ACC112 (cell line): ENCODE measurements at regions not wholly inside any gene's neighbourhood (a gene's known extent, or its start where the extent isn't known, plus 50 kb on each side); places are given as distances from the start of the nearest gene placed in this dataset.
A peak's percentile ranks its signal among the peaks of the same experiment; 100 is the strongest.

ENCODE experiments used
- H2AFZ ChIP-seq: fragments of 200-600 bp; sonication (generic); one replicate; pipeline ENCODE4 v1.6.0; 2017; ENCODE audit warnings: antibody characterized with exemption, low read length; ENCODE audit not compliant: unreplicated experiment
- H3K27ac ChIP-seq: fragments of 200-600 bp; sonication (generic); 2 replicates; pipeline ENCODE4 v1.5.1; 2014; ENCODE audit warnings: low read depth, mild to moderate bottlenecking, antibody characterized with exemption, low read length, moderate library complexity
- H3K27me3 ChIP-seq: fragments of 200-600 bp; sonication (generic); 2 replicates; pipeline ENCODE4 v1.6.1; 2014; ENCODE audit warnings: mild to moderate bottlenecking, antibody characterized with exemption, low read length, moderate library complexity, mixed read lengths; ENCODE audit not compliant: insufficient read depth
- H3K36me3 ChIP-seq: fragments of 200-600 bp; sonication (generic); 2 replicates; pipeline ENCODE4 v1.6.1; 2016; ENCODE audit warnings: mild to moderate bottlenecking, antibody characterized with exemption, low read length, moderate library complexity, mixed read lengths; ENCODE audit not compliant: insufficient read depth
- H3K4me1 ChIP-seq: fragments of 200-600 bp; sonication (generic); one replicate; pipeline ENCODE4 v1.6.1; 2016; ENCODE audit warnings: low read length, mixed read lengths; ENCODE audit not compliant: insufficient read depth, unreplicated experiment, control insufficient read depth
- H3K4me3 ChIP-seq: fragments of 200-600 bp; sonication (generic); 2 replicates; pipeline ENCODE4 v1.5.1; 2014; ENCODE audit warnings: mild to moderate bottlenecking, low read depth, low read length
- H3K79me2 ChIP-seq: fragments of 200-600 bp; sonication (generic); one replicate; pipeline ENCODE4 v1.6.0; 2016; ENCODE audit warnings: low read length; ENCODE audit not compliant: control insufficient read depth, unreplicated experiment, insufficient read depth

DNA sequence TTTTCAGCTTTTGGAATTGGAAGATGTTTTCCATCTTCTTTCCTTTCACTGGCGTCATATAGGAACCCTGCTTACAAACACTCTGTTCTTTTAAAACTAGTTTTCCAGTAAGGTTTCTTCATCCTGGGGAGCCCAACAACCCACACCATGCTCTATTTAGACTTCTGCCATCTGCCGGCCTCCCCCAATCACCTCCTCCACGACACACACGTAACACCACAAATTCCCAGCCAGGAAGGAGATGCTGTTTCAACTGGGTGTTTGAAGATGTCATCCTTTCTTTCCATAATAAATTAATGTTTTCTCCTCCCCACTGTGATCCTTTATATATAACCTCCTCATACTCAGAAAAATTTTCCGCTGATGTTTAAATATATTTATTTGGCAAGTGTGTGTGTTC lies 231.4 kb upstream of the DDHD1 start:
- Histone ChIP-seq H3K27me3 (no peaks in the 10 kb centered on the region), H3K79me2 (no peaks in the 10 kb centered on the region), H3K36me3 (no peaks in the 10 kb centered on the region), H2AFZ (no peak overlapping the region), H3K27ac (no peak overlapping the region), H3K4me1 (peaks cover 20% of the 10 kb centered on the region), H3K4me3 (no peak overlapping the region)

DNA sequence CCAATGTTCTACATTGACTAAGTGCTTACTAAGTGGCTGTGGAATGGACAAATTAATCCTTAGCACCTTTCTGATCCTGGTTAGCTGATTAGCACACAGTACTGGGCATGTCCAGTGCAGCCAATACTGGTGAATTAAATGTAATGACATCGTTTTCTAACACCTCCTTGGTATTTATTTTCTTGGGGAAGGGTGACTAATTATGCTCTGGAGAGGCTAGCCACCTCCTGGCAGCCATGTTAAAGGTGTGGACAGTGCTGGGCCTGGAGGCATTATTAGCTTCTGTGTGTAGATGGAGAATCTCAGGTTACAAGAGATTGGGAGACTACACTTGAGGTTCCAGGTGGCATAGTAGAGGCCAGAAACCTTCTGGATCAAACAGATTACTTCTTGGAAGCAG lies 230.9 kb upstream of the DDHD1 start:
- Histone ChIP-seq H3K79me2 (no peaks in the 10 kb centered on the region), H2AFZ (no peak overlapping the region), H3K36me3 (no peaks in the 10 kb centered on the region), H3K4me1 (peaks cover 16% of the 10 kb centered on the region), H3K27me3 (no peaks in the 10 kb centered on the region), H3K4me3 (no peak overlapping the region), H3K27ac (no peak overlapping the region)

DNA sequence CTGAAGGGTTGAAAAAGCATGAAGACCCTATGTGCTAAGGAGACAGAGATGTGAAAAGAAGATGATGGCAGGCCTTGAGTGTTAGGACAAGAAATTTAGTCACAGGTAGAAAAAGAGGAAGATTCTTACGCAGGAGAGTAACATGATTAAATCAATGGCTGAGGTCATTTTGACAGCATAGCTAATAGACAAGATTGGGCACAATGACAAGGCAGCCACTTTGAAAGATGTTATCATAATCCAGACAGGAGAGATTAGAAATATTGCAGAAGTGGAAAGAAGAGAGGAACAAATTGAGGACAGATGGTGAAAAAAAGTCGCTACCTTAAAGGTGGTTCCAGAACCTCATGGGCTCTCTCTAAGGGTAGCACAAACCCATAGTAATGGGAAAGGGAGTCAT lies 228.8 kb upstream of the DDHD1 start:
- Histone ChIP-seq H3K27ac (no peak overlapping the region), H3K4me1 (peaks cover 13% of the 10 kb centered on the region), H3K4me3 (no peak overlapping the region), H3K36me3 (no peaks in the 10 kb centered on the region), H3K79me2 (no peaks in the 10 kb centered on the region), H3K27me3 (no peaks in the 10 kb centered on the region), H2AFZ (no peak overlapping the region)

DNA sequence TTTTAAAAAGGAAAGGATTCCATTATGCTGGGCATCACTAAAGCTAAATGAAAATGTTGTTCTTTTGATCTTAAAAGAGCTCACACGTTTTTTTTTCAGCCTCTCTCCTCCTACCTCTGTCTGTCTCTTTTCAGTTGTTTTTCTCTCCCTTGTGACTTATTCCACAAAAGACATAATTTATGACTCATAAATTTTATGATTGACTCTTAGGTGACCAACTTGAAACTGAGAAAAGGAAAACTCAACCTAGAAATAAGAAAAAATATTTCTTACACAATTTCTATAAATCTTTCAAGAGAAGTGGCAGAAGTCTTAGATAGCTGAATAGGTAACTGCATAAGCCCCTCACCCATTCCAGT lies 227.7 kb upstream of the DDHD1 start:
- Histone ChIP-seq H3K4me1 (peaks cover 13% of the 10 kb centered on the region), H2AFZ (no peak overlapping the region), H3K36me3 (no peaks in the 10 kb centered on the region), H3K27ac (no peak overlapping the region), H3K4me3 (no peak overlapping the region), H3K27me3 (no peaks in the 10 kb centered on the region), H3K79me2 (no peaks in the 10 kb centered on the region)

DNA sequence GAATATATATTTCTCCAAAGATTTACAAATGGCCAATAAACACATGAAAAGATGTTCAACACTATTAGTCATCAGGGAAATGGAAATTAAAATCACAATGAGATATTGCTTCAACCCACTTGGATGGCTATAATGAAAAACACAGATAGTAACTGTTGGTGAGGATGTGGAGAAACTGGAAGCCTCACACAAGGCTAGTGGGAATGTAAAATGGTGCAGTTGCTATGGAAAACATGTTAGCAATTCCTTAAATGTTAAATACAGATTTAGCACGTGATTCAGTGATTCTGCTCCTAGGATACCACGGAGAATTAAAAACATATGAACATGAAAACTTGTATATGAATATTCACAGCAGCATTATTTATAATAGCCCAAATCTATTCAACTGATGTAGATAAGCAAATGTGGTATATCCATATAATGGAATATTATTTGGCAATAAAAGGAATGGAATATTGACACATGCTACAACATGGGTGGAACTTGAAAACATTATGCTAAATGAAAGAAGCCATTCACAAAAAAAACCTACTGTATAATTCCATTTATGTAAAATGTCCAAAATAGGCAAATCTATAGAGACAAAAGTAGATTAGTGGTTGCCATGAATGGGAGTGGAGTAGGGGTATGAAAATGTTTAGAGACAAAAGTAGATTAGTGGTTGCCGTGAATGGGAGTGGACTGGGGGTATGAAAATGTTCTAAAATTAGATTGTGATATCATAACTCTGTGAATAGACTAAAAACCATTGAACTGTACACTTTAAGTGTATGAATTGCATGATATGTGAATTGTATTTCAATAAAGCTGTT lies 227.1 kb upstream of the DDHD1 start:
- peaks cover 13% of the 10 kb centered on the region for H3K4me1 ChIP-seq
- no peak overlapping the region for H3K27ac ChIP-seq
- H3K36me3 ChIP-seq, result no peaks in the 10 kb centered on the region

DNA sequence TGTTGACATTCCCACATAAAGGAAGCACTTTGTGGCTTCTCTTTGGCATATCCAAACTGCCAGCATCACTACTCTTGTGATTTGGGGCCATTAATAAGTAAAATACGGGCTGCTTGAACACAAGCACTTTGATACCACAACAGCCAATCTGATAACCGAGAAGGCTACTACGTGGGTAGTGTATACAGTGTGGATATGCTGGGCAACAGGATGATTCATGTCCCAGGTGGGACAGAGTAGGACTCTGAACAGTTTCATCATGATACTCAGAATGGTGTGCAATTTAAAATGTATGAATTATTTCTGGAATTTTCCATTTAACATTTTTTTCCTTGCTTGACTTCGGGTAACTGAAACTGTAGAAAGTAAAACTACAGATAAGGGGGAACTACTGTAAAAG lies 225.0 kb upstream of the DDHD1 start:
- Histone ChIP-seq H3K79me2 (no peaks in the 10 kb centered on the region), H3K36me3 (no peaks in the 10 kb centered on the region), H3K27ac (no peak overlapping the region), H2AFZ (no peak overlapping the region), H3K4me3 (no peak overlapping the region), H3K27me3 (no peaks in the 10 kb centered on the region), H3K4me1 (peaks cover 13% of the 10 kb centered on the region)

More for the DNA sequence above, 227.1 kb upstream of the DDHD1 start:
- Histone ChIP-seq H2AFZ (no peak overlapping the region), H3K79me2 (no peaks in the 10 kb centered on the region), H3K27me3 (no peaks in the 10 kb centered on the region), H3K4me3 (no peak overlapping the region)

DNA sequence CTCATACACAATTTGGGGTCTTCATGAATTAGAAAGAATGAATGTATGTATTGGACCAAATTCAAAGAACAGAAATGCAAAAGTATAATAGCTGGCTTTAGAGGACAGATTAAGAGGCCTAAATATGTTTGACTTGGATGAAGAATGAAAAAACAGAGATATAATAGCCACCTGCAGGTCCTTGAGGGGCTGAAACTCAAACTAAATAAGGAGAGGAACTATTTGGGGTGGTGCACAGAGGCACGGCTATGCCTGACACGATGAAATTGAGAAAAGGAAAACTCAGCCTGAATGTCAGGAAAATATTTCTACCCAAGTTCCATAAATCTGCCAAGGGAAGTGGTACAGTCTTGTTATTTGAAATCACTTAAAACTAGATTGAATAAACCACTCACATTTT lies 222.9 kb upstream of the DDHD1 start:
- Histone ChIP-seq H3K36me3 (no peaks in the 10 kb centered on the region), H3K27ac (no peak overlapping the region), H3K27me3 (no peaks in the 10 kb centered on the region), H3K4me3 (no peak overlapping the region), H3K79me2 (no peaks in the 10 kb centered on the region), H3K4me1 (peaks cover 12% of the 10 kb centered on the region), H2AFZ (no peak overlapping the region)

DNA sequence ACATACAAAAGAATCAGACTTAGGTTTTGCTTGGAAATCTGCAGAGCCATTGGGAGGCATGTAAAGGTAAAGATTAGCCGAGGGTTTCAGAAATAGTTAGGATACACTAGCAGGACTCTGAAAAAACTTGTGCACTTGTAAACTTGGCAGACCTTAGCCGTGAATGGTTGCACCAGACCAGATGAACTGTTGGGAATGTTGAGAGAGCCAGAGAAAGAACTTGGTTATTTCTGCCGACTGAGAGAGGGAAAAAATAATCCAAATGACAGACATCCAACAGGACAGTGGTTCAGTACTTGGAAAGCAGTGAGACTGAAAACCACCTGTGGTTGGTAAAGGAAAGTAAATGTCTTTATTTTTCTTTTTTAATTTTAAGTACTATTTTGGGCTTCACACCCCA lies 222.5 kb upstream of the DDHD1 start:
- Histone ChIP-seq H3K4me1 (peaks cover 7% of the 10 kb centered on the region), H2AFZ (no peak overlapping the region), H3K27me3 (no peaks in the 10 kb centered on the region), H3K4me3 (no peak overlapping the region), H3K36me3 (no peaks in the 10 kb centered on the region), H3K27ac (no peak overlapping the region), H3K79me2 (no peaks in the 10 kb centered on the region)

DNA sequence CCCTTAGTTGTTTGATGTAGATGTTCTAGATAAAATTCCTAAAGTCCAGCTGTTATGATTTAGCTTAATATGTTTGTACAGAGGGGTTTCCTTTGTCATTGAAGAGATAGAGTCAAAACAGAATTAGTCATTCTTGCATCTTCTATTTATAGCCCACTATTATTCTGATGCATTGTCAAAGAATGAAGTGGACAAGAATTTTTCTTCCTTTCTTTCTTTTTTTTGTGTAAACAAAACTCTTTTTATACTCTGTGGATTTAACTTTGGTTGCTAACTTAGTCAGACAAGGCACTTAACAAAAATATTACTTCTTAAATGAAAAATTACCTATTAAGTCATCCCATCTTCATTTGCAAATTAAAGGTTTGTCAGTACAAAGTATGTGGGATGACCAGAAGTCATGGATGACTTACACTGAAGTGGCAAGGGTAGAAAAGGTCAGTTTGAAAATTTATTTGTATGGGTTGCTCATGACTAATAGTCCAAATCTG lies 215.6 kb upstream of the DDHD1 start:
- Histone ChIP-seq H2AFZ (no peak overlapping the region), H3K4me1 (peaks cover 44% of the 10 kb centered on the region), H3K36me3 (no peaks in the 10 kb centered on the region), H3K79me2 (no peaks in the 10 kb centered on the region), H3K27me3 (no peaks in the 10 kb centered on the region), H3K27ac (peak overlapping the region; percentile 65), H3K4me3 (no peak overlapping the region)

DNA sequence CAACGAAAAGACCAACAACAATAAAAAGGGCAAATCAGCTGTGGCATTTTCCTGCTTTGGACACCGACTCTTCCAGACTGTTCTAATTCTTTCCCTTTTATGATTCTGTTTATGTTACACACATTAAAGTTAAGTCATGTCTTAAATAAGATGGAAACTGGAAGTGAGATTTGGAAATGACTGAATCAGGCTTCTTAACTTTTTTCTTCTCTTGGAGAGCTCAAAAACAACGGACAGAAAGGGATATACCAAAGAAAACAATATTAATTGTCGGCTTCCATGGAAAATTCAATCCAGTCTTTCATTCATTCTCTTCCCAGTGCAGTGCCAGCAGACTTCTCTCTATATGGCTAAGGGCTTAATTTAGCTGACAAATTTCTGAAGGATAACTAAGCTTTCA lies 214.9 kb upstream of the DDHD1 start:
- peak overlapping the region; percentile 59 for H3K4me3 ChIP-seq
- no peak overlapping the region for H2AFZ ChIP-seq
- no peaks in the 10 kb centered on the region for H3K27me3 ChIP-seq
- H3K79me2 ChIP-seq, result no peaks in the 10 kb centered on the region
- H3K4me1 ChIP-seq, result peaks cover 44% of the 10 kb centered on the region
- peak overlapping the region; percentile 65 for H3K27ac ChIP-seq
- H3K36me3 ChIP-seq, result no peaks in the 10 kb centered on the region

DNA sequence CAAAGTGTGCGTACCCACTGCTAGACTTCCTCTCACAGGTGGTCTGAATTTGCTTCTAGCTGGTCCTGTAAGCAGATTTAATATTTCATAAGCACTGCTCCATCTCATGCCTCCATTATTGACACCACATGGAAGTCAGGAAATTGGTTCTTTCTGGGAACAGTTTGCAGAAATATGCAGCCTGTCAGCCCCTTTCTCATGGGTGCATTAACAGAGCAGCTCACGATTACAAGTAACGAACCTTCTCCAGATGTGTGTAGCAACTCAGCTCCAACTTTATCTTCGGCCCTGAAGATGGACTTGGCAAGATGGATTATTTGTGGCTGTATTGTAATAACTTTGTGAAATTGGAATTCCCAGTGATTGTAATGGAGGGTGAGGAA lies 214.5 kb upstream of the DDHD1 start:
- no peaks in the 10 kb centered on the region for H3K79me2 ChIP-seq
- H3K27ac ChIP-seq, result peak overlapping the region; percentile 65; the same call in 1 of the 2 replicates
- H3K4me3 ChIP-seq, result peak overlapping the region; percentile 59
- no peak overlapping the region for H2AFZ ChIP-seq
- no peaks in the 10 kb centered on the region for H3K27me3 ChIP-seq
- peaks cover 44% of the 10 kb centered on the region for H3K4me1 ChIP-seq
- H3K36me3 ChIP-seq, result no peaks in the 10 kb centered on the region
